ENCODE measurements at regions not wholly inside any gene's neighbourhood (a gene's known extent, or its start where the extent isn't known, plus 50 kb on each side); places are given as distances from the start of the nearest gene placed in this dataset.
"Not testable (repeated sequence)": the region's sequence is repeated elsewhere in the genome, so short reads cannot be mapped to it uniquely, and the experiment has no call there.

DNA sequence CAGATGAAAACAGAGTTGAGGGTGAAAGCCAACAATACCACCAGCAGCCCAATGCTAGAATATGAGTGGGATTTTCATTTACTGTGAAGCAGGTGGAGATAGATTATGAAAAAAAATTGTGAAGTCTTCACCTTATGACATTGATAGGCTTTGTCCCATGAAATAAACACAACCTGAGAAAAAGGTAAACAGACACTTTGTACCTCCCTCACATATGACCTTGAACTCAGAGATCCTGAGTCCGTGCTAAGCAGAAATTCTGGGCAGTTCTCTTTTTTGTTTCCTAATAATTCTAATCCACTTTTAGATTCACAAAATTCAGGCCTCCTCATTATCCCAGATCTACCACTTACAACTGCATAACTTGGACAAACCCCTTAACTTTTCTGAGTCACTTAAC, 127.3 kb upstream of the RORB start:
- no peak for DNase-seq

DNA sequence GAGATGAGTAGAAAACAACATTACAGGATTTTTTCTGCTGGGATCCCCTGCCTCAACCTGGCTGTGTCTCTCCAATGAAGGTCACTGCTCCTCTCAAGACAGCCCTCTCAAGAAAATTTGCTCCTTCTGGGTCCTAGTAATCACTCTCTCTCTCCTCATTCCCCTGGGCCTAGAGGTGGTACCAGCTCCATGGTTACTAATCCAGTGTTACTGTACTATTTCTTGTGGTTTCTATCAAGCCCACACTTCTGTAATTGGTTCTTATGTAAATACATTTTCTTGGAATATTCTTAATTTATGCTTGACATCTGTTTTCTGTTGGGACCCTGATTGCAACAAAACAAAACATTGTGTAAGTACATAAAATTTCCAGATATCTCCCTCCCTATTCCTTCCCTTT, 123.8 kb upstream of the RORB start:
- DNase-seq: no peak

DNA sequence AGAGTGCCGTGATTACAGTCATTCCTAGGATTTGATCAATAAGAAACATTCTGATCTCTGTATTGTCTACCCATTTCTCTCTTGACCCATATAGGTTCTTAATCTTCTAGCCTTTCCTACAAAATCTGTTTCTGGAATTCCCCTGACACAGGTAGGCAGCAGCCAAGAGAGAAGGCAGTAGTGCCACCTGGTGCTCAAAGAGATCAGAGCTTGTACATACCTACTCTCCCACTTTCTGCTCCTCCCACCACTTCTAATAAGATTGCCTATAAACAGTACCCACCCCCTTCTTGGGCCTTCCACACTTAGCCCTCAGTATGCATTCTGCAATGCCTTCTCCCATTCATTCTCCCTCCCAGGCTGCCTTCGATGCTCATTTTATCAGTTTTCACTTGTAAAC, 117.4 kb upstream of the RORB start:
- no peak for DNase-seq

DNA sequence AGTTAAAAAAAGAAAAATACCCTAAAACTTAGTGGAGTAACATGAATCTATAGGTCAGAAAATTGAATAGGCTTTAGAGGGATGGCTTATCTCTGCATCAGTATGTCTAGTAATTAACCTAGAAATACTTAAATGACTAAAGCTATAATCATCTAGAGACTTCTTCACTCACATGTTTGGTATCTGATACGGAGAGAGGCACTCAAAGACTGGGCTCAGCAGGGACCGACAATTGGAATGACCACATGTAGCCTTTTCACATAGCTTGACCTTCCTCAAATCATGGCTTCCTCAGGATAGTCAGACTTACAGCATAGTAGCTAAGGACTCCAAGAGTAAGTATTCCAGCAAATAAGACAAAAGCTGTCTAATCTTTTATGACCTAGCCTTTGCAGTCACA, 105.3 kb upstream of the RORB start:
- no peak for DNase-seq

DNA sequence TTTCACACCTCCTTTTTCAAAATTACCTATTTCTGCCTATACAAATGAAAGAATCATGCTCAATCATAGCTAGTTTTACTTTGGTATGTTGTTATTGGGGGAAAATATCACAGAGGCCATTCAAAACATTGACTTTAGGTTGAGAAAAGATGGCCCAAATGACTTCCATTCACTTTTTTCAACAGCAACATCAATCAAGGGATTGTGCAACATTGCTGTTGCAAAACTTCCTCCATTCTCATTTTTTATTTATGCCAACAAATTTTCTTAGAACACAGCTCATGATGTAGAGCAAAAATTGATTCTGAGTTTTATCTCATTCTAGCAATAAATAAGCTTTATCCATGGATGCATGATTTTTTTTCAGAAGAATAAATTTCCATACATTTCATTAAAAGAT, 93.6 kb upstream of the RORB start:
- DNase-seq: no peak

- no peak for DNase-seq
These were observed 92.5 kb upstream of the RORB start for GRCh38 chr9:74404620-74405019.

GRCh38 chr9:74407166-74407565, 90.0 kb upstream of the RORB start:
- no peak for DNase-seq

- DNase-seq: no peak
These were observed 84.7 kb upstream of the RORB start for GRCh38 chr9:74412236-74412979.

- DNase-seq: no peak
These were observed 83.3 kb upstream of the RORB start for GRCh38 chr9:74413876-74414275.

- DNase-seq: no peak
These were observed 82.8 kb upstream of the RORB start for GRCh38 chr9:74414325-74414724.

DNA sequence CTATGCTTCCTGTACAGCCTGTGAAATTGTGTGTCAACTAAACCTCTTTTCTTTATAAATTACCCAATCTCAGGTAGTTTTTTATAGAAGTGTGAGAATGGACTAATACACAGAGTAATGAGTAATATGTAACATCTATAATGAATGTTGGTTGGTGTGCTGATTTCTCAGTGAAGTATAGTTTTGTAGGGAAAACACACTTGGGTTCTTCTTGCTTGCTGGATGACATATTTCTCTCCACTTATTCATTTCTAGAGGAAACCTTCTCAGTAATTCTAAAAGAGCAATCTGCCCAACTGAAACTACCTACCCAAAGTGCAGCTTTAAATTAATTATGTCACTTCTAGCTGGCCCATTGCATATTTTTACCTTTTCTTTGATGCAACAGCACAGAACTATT, 81.1 kb upstream of the RORB start:
- DNase-seq: no peak

DNA sequence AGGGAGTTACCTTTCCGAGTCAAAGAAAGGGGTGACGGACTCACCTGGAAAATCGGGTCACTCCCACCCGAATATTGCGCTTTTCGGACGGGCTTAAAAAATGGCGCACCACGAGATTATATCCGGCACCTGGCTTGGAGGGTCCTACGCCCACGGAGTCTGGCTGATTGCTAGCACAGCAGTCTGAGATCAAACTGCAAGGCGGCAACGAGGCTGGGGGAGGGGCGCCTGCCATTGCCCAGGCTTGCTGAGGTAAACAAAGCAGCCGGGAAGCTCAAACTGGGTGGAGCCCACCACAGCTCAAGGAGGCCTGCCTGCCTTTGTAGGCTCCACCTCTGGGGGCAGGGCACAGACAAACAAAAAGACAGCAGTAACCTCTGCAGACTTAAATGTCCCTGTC, 72.6 kb upstream of the RORB start:
- not testable (repeated sequence) for DNase-seq

- DNase-seq: peak; percentile 3
These were observed 65.7 kb upstream of the RORB start for GRCh38 chr9:74431467-74431866.

GRCh38 chr9:74443036-74443750, 53.9 kb upstream of the RORB start:
- peak; percentile 35 for DNase-seq

DNA sequence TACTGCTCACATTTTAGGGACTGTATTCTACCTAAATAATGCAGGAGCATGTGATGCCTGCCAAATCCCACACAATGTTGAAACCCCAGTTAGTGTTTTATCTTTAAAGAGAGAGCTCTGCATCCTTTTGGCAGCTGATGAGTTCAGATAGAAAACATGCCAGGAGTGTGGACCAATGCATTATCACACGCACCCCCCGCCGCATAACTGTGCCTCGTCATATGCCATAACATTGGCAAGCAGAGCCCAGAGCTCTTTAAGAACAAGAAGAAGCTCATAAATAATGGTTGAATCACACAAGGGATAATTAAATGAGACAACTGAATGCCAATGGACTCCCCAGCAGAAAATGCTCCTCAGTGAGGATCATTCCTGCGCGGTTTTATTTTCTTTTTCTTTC, 52.8 kb upstream of the RORB start:
- peak; percentile 44 for DNase-seq
